ENCODE measurements at regions not wholly inside any gene's neighbourhood (a gene's known extent, or its start where the extent isn't known, plus 50 kb on each side); places are given as distances from the start of the nearest gene placed in this dataset.

DNA sequence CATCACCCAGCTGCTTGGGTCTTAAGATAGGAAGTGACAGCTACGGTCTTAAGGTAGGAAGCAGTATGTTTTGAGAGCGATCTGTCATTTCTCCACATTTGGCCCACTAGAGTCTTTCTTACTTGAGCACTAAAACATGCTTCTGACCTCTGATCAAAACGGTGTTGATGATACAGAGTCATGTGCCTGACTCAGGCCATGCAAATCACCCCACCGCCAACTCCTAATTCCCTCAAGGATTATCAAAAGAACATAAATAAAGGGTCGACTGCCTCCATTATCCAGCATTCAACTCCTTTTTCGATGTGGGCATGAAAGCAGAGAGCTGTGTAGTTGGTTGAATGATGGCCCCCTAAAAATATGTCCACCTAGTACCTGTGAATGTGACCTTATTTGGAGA is 201.7 kb upstream of the PROK2 start:
- TF ChIP-seq CTCF (IDR thresholded peaks at IDR 0.05) (no peak), EP300 (IDR thresholded peaks at IDR 0.05; ENCODE audit: low read depth) (no peak), POLR2A (IDR thresholded peaks at IDR 0.05) (no peak)

Measured in transverse colon (tissue), 3 donors.